Loucy (cell line): ENCODE measurements at regions not wholly inside any gene's neighbourhood (a gene's known extent, or its start where the extent isn't known, plus 50 kb on each side); places are given as distances from the start of the nearest gene placed in this dataset.

ENCODE experiments used
- H2AFZ ChIP-seq: fragments of 200-600 bp; sonication (generic); 2 replicates; pipeline ENCODE4 v1.6.0; 2016; ENCODE audit warnings: antibody characterized with exemption, mild to moderate bottlenecking, low read length, moderate library complexity
- H3F3A ChIP-seq: fragments of 200-600 bp; 2 replicates; pipeline ENCODE4 v1.6.0; 2016; ENCODE audit warnings: antibody characterized with exemption, low read depth, mild to moderate bottlenecking
- H3K27me3 ChIP-seq: fragments of 200-600 bp; sonication (generic); 2 replicates; pipeline ENCODE4 v1.6.1; 2014; ENCODE audit warnings: low read length, mild to moderate bottlenecking; ENCODE audit not compliant: insufficient read depth, poor library complexity, severe bottlenecking
- H3K36me3 ChIP-seq: fragments of 200-600 bp; sonication (generic); 2 replicates; pipeline ENCODE4 v1.6.1; 2016; ENCODE audit warnings: low read length; ENCODE audit not compliant: insufficient read depth
- H3K4me1 ChIP-seq: fragments of 200-600 bp; sonication (generic); 2 replicates; pipeline ENCODE4 v1.5.1; 2014; ENCODE audit warnings: low read length, mild to moderate bottlenecking; ENCODE audit not compliant: insufficient read depth, poor library complexity, severe bottlenecking
- H3K4me2 ChIP-seq: fragments of 200-600 bp; sonication (generic); 2 replicates; pipeline ENCODE4 v1.6.0; 2014; ENCODE audit warnings: antibody characterized with exemption, low read length, low read depth, mild to moderate bottlenecking; ENCODE audit not compliant: poor library complexity, severe bottlenecking
- H3K4me3 ChIP-seq: fragments of 200-600 bp; sonication (generic); 2 replicates; pipeline ENCODE4 v1.5.1; 2014; ENCODE audit warnings: low read length, mild to moderate bottlenecking, mixed read lengths; ENCODE audit not compliant: poor library complexity, severe bottlenecking
- H3K79me2 ChIP-seq: fragments of 200-600 bp; sonication (generic); 2 replicates; pipeline ENCODE4 v1.6.1; 2014; ENCODE audit warnings: low read length; ENCODE audit not compliant: insufficient read depth
- H3K9ac ChIP-seq: fragments of 200-600 bp; sonication (generic); 2 replicates; pipeline ENCODE4 v1.6.0; 2014; ENCODE audit warnings: mild to moderate bottlenecking, low read depth, low read length, moderate library complexity; ENCODE audit not compliant: poor library complexity, severe bottlenecking
- H3K9me2 ChIP-seq: fragments of 200-600 bp; sonication (generic); replicated peaks from 2 replicates; pipeline ENCODE4 v1.6.1; 2016; ENCODE audit warnings: low read depth, low read length, mixed read lengths
- H3K9me3 ChIP-seq: fragments of 200-600 bp; sonication (generic); 2 replicates; pipeline ENCODE4 v1.6.1; 2014; ENCODE audit warnings: mild to moderate bottlenecking, antibody characterized with exemption, low read length, low read depth; ENCODE audit not compliant: insufficient read depth
- H4K20me1 ChIP-seq: fragments of 200-600 bp; sonication (generic); 2 replicates; pipeline ENCODE4 v1.6.0; 2014; ENCODE audit warnings: antibody characterized with exemption, low read length, mild to moderate bottlenecking; ENCODE audit not compliant: insufficient read depth, poor library complexity, severe bottlenecking
- CTCF ChIP-seq: fragments of 200-600 bp; sonication (generic); conservative IDR thresholded peaks from 2 replicates; pipeline ENCODE4 v1.5.1; 2014; ENCODE audit warnings: mild to moderate bottlenecking, antibody characterized with exemption, low read length
- EZH2phosphoT487 ChIP-seq: fragments of 200-600 bp; IDR thresholded peaks from 2 replicates; pipeline ENCODE4 v1.6.1; 2018; ENCODE audit warnings: antibody characterized with exemption, mild to moderate bottlenecking, moderate library complexity, borderline replicate concordance

- TF ChIP-seq EZH2phosphoT487, result no peak
- TF ChIP-seq CTCF, result no peak
- Histone ChIP-seq H3K4me1 (no peaks in the 10 kb centered on the region), H3F3A (no peaks in the 10 kb centered on the region), H3K36me3 (no peaks in the 10 kb centered on the region), H2AFZ (no peak overlapping the region), H3K9me2 (no peaks in the 10 kb centered on the region), H3K4me2 (no peak overlapping the region), H3K27me3 (no peaks in the 10 kb centered on the region), H3K79me2 (no peaks in the 10 kb centered on the region), H4K20me1 (no peaks in the 10 kb centered on the region), H3K4me3 (no peak overlapping the region), H3K9me3 (no peaks in the 10 kb centered on the region; the same call in 1 of the 2 replicates), H3K9ac (no peak overlapping the region)
Observed at GRCh38 chr5:13378091-13378490, 566.4 kb downstream of the DNAH5 start.

- Histone ChIP-seq H3K4me1 (no peaks in the 10 kb centered on the region), H4K20me1 (no peaks in the 10 kb centered on the region), H3K9me2 (no peaks in the 10 kb centered on the region), H3K9ac (no peak overlapping the region), H3F3A (no peaks in the 10 kb centered on the region), H3K36me3 (no peaks in the 10 kb centered on the region), H3K4me2 (no peak overlapping the region), H3K4me3 (no peak overlapping the region), H3K9me3 (no peaks in the 10 kb centered on the region), H2AFZ (no peak overlapping the region), H3K27me3 (no peaks in the 10 kb centered on the region), H3K79me2 (no peaks in the 10 kb centered on the region)
- no peak for TF ChIP-seq EZH2phosphoT487
- no peak for TF ChIP-seq CTCF
Observed at GRCh38 chr5:13359344-13359743, 585.1 kb downstream of the DNAH5 start.

GRCh38 chr5:13358342-13358741 is 586.1 kb downstream of the DNAH5 start:
- Histone ChIP-seq H3K9me3 (no peaks in the 10 kb centered on the region), H3K9ac (no peak overlapping the region), H3K4me2 (no peak overlapping the region), H3K4me3 (no peak overlapping the region), H3K36me3 (no peaks in the 10 kb centered on the region), H3K4me1 (no peaks in the 10 kb centered on the region), H3K9me2 (no peaks in the 10 kb centered on the region), H2AFZ (no peak overlapping the region), H3K79me2 (no peaks in the 10 kb centered on the region), H4K20me1 (no peaks in the 10 kb centered on the region), H3K27me3 (no peaks in the 10 kb centered on the region), H3F3A (no peaks in the 10 kb centered on the region)
- TF ChIP-seq EZH2phosphoT487 (no peak), CTCF (no peak)
